GOT3 (cell line): ENCODE measurements at regions not wholly inside any gene's neighbourhood (a gene's known extent, or its start where the extent isn't known, plus 50 kb on each side); places are given as distances from the start of the nearest gene placed in this dataset.

Experiments
- DNase-seq: peaks from one replicate; lab custom pipeline; 2025; ENCODE audit warnings: mixed read lengths; lab: John Stamatoyannopoulos, UW

GRCh38 chr4:65917486-65917885 lies 247.2 kb upstream of the EPHA5 start:
- DNase-seq, result no peak

DNA sequence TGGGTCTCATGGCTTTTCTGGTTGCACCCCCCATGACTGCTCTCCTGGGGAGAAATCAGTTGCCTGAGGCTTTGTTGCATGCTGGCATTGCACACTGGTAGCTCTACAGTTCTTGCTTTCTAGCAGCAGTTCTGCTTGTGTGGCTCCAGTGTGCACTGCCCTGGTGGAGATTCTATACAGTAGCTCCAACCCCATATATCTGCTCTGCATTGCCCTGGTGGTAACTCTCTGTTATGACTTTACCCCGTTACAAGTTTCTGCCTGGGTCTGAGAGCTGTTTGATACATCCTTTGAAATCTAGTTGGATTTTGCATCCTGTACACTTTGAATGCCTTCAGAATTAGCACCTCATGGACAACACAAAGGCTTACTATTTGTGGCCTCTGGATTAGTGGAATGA lies 241.4 kb upstream of the EPHA5 start:
- no peak for DNase-seq

DNA sequence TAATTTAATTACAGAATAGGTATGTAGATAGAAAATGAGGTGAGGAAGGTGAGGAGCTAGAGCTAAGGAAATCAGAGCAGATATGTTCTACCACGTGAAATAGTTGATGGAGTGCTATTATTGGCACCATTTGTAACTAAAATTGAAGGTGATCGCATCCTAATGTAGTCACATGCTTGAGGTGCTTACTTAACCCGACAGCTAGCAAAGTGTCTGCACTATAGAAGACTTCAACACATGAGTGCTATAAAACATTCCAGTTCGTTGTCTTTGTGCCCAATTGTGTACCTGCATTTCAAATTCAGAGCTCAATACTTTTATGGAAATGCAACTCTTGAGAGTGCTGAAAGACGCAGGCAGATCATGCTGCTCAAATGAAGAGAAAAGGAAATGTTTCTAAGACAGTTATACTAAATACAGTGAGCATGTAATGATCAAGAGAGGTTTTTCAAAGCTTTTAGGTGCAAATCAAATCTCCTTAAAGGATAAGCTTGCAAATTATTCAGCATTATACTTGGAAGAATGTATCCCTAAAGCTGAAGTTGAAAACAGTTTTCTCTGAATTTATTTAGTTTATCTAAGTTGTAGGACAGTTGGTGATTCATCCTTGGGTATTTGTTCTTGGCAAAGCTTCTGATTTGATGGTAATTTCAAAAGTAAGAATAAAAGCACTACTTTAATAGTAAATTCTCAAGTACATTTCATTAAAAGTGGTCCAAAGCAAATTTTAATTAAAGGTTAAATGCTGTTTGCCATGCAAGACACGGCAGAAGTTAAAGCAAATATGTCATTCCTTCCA lies 223.9 kb upstream of the EPHA5 start:
- DNase-seq, result no peak

DNA sequence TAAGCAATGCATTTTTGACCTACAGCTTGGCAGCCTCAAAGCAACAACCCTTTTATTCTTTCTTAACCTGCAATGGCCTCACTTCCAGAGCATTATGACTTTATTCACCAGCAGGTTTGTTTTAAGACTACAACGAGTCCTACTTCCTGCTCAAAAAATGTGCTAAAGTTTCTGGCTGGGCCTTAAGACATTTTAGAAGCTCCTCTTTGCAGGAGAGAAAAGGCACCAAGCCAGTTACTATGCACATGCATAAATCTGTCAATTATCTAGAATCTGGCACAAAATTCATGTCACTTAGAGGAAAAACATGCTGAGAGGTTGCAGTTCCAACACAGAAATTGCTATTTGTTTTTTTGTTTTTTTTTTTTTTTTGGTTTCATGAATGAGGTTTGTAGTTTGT lies 223.0 kb upstream of the EPHA5 start:
- no peak for DNase-seq

- DNase-seq, result no peak
These were observed 210.3 kb upstream of the EPHA5 start for GRCh38 chr4:65880594-65880993.

GRCh38 chr4:65868096-65868824 lies 198.0 kb upstream of the EPHA5 start:
- DNase-seq, result no peak

DNA sequence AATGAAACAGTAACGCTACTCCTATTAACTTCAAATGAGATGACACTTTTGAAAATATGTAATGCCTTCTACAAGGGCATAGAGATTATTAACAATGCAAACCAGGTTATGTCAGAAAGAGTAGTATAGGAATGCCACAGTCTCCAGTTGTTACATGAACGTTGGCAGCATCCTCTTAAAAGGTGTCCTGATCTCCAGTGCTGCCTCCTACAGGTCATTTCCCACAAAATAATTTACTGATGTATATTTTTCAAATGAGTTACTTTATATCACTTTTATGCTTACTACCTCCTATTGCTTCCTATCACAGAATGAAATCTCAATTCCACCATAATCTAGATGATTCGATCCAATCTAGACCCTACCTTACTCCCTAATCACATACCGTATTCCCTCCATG lies 195.2 kb upstream of the EPHA5 start:
- DNase-seq, result no peak

GRCh38 chr4:65861993-65862392 lies 191.7 kb upstream of the EPHA5 start:
- no peak for DNase-seq

- no peak for DNase-seq
These were observed 175.0 kb upstream of the EPHA5 start for GRCh38 chr4:65845199-65845773.

DNA sequence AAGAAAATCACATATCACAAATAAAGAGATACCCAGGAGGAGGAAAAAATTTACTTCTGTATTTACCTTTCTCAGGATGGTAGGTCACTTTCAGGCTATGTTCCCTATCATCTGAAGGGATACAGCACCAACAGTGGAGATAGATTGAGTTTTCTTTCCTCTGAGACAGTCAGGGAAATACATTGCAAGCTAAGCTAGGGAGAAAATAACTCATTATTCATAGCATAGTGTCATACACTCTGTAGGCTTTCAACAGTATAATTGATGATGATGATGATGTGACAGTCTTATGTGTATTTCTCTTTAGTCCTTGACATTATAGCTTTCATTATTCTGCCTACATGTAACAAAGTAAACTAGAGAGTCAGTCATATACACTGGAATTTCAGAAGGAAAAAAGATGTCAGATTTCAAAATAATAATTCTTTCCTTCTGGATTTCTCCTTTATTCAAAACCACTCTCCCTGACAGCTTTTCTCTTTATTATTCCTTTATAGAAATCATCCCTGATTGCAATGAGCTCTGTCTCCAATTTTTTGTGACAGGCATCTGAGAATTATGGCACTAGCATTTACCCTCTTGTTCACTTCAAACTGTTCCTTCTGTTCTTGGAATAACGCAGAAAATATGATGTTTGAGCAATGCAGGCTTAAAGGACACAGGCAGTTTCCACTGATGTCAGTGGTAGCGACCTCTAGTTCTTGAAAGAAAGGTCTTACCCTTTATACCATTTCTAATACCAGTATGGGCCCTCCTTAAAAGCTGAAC lies 169.1 kb upstream of the EPHA5 start:
- DNase-seq, result no peak

GRCh38 chr4:65834707-65835106 lies 164.4 kb upstream of the EPHA5 start:
- no peak for DNase-seq

DNA sequence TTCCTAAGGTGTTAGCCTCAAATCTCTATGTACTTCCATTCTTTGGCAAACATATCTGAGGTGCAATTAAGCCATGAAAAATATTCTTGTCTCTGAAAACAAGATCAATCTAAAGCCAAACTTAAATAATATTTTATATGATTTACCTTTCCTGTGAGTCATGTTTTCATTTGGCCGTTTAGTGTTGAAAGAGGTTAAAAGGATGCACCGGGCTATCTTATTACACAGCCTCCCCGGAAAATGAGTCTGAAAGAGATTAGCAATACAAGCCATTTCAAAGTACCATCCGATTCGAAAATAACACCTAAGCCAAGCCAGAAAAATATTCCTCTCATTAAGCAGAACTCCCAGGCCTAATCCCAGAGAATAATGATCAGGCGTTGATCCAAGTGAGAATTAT lies 161.5 kb upstream of the EPHA5 start:
- no peak for DNase-seq

DNA sequence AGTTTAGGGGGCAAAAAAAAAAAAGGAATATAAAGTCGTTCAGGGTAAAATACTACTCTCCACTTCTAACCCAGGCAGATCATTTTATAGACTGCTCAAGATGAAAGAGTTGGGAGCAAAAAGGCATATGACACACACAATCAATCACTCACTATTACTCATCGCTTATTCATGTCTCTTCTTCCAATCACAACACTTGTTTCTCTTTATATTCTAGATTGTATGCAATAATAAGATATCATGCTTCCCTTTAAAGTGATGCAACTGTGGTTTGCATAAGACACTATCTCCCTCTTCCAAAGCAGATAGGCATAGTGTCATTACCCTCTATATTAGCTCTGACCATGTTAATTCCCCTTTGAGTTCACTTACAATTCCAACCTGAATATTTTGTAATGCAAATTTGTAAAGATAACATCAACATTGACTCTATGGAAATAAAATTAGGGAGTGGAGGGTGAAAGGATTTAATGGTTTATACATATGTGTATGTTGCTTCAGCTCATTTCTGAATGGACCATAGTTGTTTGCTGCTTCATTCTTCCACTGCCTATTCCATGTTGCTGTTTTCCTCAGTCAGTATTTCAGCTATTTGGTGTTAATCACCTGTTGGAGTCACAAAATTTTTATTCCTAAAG lies 154.9 kb upstream of the EPHA5 start:
- DNase-seq, result no peak

DNA sequence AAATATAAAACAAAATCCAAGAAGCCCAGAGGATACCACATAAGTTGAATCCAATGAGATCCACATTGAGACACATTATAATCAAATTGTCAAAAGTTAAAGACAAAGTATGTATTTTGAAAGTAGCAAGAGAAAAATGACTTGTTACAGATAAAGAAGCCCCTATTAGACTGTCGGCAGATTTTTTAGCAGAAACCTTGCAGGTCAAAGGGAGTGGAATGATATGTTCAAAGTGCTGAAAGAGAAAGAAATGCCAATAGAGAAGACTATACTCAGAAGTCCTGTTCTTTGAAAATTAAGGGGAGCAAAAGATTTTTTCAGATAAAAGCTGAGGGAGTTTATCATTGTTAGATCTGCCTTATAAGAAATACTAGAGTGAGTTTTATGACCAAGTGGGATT lies 148.9 kb upstream of the EPHA5 start:
- DNase-seq, result no peak

DNA sequence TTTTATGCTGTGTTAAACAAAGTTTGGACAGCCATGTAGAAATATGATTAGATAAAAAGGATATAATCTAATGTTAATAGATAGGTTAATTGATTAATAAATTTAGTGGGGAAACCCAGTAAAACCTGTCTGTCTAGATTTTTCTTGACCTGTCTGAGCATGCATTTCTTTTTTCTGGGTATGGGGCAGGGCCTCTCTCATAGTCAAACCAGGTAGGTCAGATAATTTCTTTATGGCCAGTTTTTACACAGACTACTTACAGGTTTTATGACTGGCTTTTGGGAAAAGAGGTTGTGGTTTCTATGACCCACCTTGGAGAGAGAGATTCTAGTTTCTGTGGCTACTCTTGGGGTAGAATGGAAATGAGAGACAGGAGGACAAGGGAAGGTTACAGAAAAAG lies 135.6 kb upstream of the EPHA5 start:
- DNase-seq, result no peak

DNA sequence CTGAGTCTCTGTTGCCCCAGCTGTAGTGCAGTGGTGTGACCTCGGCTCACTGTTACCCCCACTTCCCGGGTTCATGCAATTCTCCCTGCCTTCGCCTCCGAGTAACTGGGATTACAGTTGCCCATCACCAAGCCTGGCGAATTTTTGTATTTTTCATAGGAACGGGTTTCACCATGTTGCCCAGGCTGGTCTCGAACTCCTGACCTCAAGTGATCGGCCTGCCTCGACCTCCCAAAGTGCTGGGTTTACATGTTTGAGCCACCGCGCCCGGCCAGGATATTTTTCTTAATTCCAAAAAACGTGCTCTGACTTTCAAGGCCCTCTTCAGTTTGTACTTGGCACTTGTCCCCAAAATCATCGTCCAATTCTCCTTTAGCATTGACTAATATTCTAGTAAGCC lies 129.2 kb upstream of the EPHA5 start:
- no peak for DNase-seq

GRCh38 chr4:65798498-65799127 lies 128.3 kb upstream of the EPHA5 start:
- no peak for DNase-seq

GRCh38 chr4:65791812-65792308 lies 121.6 kb upstream of the EPHA5 start:
- DNase-seq, result no peak

- no peak for DNase-seq
These were observed 121.0 kb upstream of the EPHA5 start for GRCh38 chr4:65791111-65791811.

GRCh38 chr4:65789805-65790204 lies 119.5 kb upstream of the EPHA5 start:
- DNase-seq, result no peak

DNA sequence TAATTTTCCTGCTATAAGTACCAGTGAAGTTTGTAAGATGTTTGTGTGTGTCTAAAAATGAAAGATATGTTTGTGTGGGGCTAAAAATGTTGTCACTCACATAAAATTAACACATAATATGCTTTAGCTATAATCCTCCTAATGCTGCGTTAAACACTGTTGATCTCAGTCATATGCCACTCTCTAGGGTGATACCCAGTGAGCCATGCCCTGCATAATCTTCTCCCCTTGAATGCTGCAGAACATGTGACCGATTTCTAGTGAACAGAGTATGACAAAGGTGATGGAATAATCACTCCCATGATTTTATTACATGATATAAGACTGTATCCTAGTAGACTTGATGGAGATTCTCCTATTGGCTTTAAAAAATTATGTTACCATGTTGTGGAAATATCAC lies 119.1 kb upstream of the EPHA5 start:
- DNase-seq, result no peak
